Embryonic facial prominence (tissue), 1 donor: ENCODE measurements at regions not wholly inside any gene's neighbourhood (a gene's known extent, or its start where the extent isn't known, plus 50 kb on each side); places are given as distances from the start of the nearest gene placed in this dataset.
"Not testable (repeated sequence)": the region's sequence is repeated elsewhere in the genome, so short reads cannot be mapped to it uniquely, and the experiment has no call there.

ENCODE experiments used
- DNase-seq: peaks from one replicate; pipeline ENCODE4 v3.0.0-alpha.2; 2016; ENCODE audit errors: extremely low spot score

GRCh38 chr3:193927413-193928206 lies 208.3 kb upstream of the HES1 start:
- DNase-seq: not testable (repeated sequence)

- no peak for DNase-seq
Observed at GRCh38 chr3:193928354-193929209, 207.4 kb upstream of the HES1 start.

- DNase-seq: no peak
Observed at GRCh38 chr3:193929373-193929772, 206.6 kb upstream of the HES1 start.

DNA sequence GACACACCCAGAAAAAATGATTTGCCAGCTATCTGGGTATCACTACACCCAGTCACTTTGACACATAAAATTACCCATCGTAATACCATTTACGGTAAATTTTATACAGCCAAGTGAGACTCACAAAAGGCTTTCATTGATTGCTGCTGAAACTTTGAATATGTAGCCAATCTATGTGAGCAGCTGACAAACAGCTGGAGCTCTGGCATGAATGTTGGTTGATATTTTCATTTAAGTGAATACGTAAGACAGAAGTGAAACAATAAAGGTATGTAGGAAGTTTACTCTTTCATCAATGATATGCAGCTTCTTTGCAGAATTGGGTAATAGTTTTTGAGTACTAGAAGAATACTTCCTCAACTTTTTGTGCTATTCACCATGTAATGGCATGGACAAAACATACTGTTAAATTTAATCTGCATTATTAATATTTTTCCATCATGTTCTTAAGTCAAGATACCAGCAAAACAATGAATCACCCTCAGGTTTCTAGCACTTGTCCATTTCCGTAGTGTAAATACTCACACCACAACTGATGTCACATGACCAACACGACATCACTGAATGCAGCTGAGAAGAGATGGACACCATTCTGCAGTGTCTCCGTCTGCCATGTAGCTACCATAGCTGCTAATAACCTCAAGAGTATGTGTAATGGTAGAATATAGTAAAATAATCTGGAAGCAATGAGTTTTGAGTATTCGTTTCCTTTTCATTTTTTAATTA lies 205.9 kb upstream of the HES1 start:
- DNase-seq: no peak

GRCh38 chr3:193932136-193932535 lies 203.8 kb upstream of the HES1 start:
- no peak for DNase-seq

DNA sequence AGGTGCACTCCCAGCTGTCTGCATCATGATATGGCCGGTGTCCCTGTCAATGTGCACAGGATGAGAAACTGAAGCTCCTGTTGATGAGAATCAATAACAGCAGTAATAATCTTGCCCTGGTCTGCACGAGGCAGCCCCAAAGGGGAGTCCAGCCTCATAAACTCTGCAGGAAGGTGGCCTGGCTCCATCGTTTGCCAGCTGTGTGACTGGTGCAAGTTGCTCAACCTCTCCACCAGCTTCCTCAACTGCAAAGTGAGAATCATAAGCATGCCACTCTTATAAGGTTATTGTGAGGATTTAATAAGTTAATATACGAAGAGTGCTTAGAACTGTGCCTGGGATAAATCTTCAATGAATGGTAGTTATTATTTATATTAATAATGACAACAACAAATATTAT lies 203.4 kb upstream of the HES1 start:
- no peak for DNase-seq

- DNase-seq: no peak
Observed at GRCh38 chr3:193933451-193933850, 202.5 kb upstream of the HES1 start.

DNA sequence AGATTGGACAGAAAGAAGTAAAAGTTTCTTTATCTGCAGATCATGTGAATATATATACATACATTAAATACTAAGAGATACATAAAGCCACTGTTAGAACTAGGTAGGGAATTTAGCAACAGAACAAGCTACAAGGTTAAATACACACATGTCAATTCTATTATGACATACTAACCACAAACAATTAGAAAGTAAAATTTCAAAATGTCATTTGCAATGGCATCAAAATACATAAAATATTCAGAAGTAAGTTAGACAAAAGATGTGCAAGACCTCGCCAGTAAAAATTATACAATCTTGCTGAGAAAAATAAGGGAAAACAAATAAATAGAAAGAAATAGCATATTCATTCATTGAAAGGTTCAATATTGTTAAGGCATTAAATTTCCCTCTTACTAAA lies 200.0 kb upstream of the HES1 start:
- DNase-seq: no peak

- no peak for DNase-seq
Observed at GRCh38 chr3:193938613-193939012, 197.3 kb upstream of the HES1 start.

- DNase-seq: no peak
Observed at GRCh38 chr3:193939527-193939926, 196.4 kb upstream of the HES1 start.

- DNase-seq: no peak
Observed at GRCh38 chr3:193940526-193940925, 195.4 kb upstream of the HES1 start.

GRCh38 chr3:193941486-193941885 lies 194.5 kb upstream of the HES1 start:
- DNase-seq: no peak

- no peak for DNase-seq
Observed at GRCh38 chr3:193942516-193943055, 193.4 kb upstream of the HES1 start.

GRCh38 chr3:193943200-193943599 lies 192.7 kb upstream of the HES1 start:
- DNase-seq: no peak

DNA sequence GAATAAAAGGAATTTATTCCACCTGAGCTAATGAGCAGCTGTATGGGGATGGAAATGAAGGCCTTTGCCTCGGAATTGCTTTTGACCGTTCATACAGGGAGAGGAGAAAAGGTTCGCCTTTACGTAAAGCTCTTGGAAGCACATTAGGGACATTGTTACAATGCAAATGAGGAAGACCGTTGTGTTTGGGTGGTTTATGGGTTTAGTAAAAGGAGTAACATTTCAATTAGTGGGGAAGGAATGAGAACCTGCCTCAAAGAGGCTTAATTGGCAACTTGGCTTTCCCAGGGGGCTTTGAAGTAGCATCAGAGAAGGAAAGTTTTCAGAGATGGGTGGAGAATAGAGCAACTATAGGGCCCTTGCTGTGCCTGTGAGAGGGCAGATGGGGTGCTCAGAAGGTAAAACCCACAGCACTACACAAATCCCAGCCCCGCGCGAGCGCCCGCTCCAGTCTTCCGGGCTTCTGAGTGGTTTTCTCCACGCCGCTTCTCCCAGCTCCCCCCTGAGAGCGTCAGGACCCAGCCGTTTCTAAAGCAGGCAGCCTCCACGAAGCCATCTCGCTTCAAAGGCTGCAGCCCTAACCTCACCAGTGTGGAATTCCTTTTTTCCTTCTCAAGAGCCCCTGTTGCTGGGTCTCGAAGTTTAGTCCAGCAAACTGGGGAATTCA lies 192.0 kb upstream of the HES1 start:
- DNase-seq: no peak

- no peak for DNase-seq
Observed at GRCh38 chr3:193944518-193944884, 191.4 kb upstream of the HES1 start.

GRCh38 chr3:193945143-193945542 lies 190.8 kb upstream of the HES1 start:
- no peak for DNase-seq

GRCh38 chr3:193946945-193947344 lies 189.0 kb upstream of the HES1 start:
- no peak for DNase-seq

- no peak for DNase-seq
Observed at GRCh38 chr3:193947596-193947995, 188.4 kb upstream of the HES1 start.

GRCh38 chr3:193948459-193948858 lies 187.5 kb upstream of the HES1 start:
- DNase-seq: no peak

DNA sequence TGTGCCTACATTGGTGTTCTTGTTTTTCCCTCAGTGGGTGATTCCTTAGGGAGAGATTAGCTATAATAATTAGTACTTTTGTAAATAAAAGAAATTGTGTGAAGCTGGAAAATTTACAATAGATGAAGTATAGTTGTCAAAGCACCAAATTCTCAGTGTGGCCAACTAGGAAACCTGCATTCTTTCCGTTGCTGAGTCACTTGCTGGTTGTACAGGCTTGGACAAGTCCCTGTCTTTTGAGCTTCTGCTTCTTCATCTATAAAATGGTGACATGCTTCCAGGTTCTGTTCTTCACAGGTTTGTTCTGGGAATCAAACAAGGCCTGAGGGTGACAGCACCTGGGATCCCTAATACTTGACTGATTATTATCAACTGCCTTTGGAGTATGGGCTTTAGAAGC lies 184.1 kb upstream of the HES1 start:
- DNase-seq: no peak

GRCh38 chr3:193954752-193955151 lies 181.2 kb upstream of the HES1 start:
- DNase-seq: no peak
